Lower leg skin (tissue), 3 donors: ENCODE measurements at regions not wholly inside any gene's neighbourhood (a gene's known extent, or its start where the extent isn't known, plus 50 kb on each side); places are given as distances from the start of the nearest gene placed in this dataset.

Source experiments
- POLR2A ChIP-seq, 2 donors: fragments of 450-650 bp; IDR thresholded peaks; one replicate each; pipeline ENCODE4 v1.6.1; 2016 to 2017; ENCODE audit warnings: antibody characterized with exemption in 2 of 2, mild to moderate bottlenecking in 1 of 2, moderate library complexity in 1 of 2
- TF ChIP-seq, protein P1 (sequence below), 3 donors: fragments of 450-650 bp; IDR thresholded peaks; one replicate each; pipeline ENCODE4 v1.5.1; 2016; ENCODE audit warnings: antibody characterized with exemption in 3 of 3, mild to moderate bottlenecking in 3 of 3, moderate library complexity in 2 of 3

GRCh38 chr10:78436706-78437406 is 403.2 kb downstream of the RPS24 start:
- TF ChIP-seq POLR2A (IDR thresholded peaks at IDR 0.05): no peak
- TF ChIP-seq, protein P1, sequence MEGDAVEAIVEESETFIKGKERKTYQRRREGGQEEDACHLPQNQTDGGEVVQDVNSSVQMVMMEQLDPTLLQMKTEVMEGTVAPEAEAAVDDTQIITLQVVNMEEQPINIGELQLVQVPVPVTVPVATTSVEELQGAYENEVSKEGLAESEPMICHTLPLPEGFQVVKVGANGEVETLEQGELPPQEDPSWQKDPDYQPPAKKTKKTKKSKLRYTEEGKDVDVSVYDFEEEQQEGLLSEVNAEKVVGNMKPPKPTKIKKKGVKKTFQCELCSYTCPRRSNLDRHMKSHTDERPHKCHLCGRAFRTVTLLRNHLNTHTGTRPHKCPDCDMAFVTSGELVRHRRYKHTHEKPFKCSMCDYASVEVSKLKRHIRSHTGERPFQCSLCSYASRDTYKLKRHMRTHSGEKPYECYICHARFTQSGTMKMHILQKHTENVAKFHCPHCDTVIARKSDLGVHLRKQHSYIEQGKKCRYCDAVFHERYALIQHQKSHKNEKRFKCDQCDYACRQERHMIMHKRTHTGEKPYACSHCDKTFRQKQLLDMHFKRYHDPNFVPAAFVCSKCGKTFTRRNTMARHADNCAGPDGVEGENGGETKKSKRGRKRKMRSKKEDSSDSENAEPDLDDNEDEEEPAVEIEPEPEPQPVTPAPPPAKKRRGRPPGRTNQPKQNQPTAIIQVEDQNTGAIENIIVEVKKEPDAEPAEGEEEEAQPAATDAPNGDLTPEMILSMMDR (IDR thresholded peaks at IDR 0.05): no peak
